ENCODE measurements at regions not wholly inside any gene's neighbourhood (a gene's known extent, or its start where the extent isn't known, plus 50 kb on each side); places are given as distances from the start of the nearest gene placed in this dataset.

DNA sequence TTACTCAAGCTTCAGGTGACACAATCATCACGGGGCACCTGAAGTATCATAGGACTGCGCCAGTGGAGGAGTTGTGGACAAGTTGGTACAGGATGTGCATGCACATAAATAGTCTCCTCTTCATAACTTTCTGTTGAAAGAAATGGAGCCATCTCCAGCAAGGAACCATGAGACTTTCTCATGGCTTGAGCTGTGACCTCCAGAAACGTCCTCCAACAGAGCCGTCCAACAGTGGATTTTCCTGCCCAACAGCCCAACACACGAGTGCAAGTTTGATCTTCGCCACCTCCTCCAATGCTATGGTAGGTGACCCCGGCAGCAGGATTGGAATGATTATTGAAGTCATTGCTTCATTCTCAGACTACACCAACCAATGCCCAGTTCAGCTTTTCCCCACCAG is 105.1 kb upstream of the ZNF507 start:
- Mint-ChIP-seq H3K9me3 (no peaks in the 10 kb centered on the region), H3K27me3 (ENCODE audit: insufficient read depth) (peaks cover 4% of the 10 kb centered on the region), H3K4me3 (no peak overlapping the region), H3K36me3 (ENCODE audit: low read depth) (no peaks in the 10 kb centered on the region), H3K27ac (no peak overlapping the region), H3K4me1 (ENCODE audit: low read depth) (no peaks in the 10 kb centered on the region)
- no peak for DNase-seq
- TF ChIP-seq CTCF (IDR thresholded peaks at IDR 0.05): no peak

DNA sequence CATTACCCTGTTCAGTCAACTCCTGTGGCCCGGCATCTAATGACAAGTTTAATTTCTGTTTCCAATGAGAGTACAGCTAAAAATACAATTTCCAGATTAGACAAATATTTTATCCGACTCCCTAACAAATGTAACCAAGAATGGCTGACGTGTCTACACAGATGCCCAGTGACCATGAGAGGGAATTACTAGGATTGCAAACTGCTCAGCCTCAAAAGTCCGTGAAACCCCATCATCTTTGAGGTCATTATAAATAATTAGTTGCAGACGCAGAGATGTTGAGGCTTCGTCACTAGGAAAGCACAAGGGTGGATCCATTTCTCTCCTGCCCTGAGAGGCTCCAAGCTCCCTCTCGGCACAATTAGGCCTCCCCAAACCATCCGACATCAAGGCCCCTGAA is 104.1 kb upstream of the ZNF507 start:
- Mint-ChIP-seq H3K4me3 (no peak overlapping the region), H3K4me1 (ENCODE audit: low read depth) (no peaks in the 10 kb centered on the region), H3K9me3 (no peaks in the 10 kb centered on the region; the same call in 1 of the 2 replicates), H3K27me3 (ENCODE audit: insufficient read depth) (peaks cover 4% of the 10 kb centered on the region), H3K27ac (no peak overlapping the region), H3K36me3 (ENCODE audit: low read depth) (no peaks in the 10 kb centered on the region)
- no peak for TF ChIP-seq CTCF (IDR thresholded peaks at IDR 0.05)
- DNase-seq: no peak

GRCh38 chr19:32241932-32242710 is 103.3 kb upstream of the ZNF507 start:
- Mint-ChIP-seq H3K27me3 (ENCODE audit: insufficient read depth) (peaks cover 4% of the 10 kb centered on the region), H3K27ac (no peak overlapping the region), H3K9me3 (no peaks in the 10 kb centered on the region; the same call in 1 of the 2 replicates), H3K4me1 (ENCODE audit: low read depth) (no peaks in the 10 kb centered on the region), H3K36me3 (ENCODE audit: low read depth) (no peaks in the 10 kb centered on the region), H3K4me3 (no peak overlapping the region)
- no peak for TF ChIP-seq CTCF (IDR thresholded peaks at IDR 0.05)
- DNase-seq: no peak

DNA sequence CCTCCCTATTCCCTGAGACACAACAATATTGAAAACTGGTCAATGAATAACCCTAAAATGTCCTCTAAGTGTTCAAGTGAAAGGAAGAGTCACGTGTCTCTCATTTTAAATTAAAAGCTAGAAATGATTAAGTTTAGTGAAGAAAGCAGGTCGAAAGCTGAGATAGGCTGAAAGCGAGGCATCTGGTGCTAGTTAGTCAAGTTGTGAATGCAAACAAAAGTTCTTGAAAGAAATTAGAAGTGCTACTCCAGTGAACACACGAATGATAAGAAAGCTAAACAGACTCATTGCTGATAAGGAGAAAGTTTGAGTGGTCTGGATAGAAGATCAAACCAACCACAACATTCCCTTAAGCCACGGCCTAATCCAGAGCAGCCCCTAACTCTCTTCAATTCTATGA is 99.4 kb upstream of the ZNF507 start:
- no peak for TF ChIP-seq CTCF (IDR thresholded peaks at IDR 0.05)
- no peak overlapping the region for H3K4me3 Mint-ChIP-seq
- no peak for DNase-seq
- H3K9me3 Mint-ChIP-seq: no peaks in the 10 kb centered on the region; the same call in 1 of the 2 replicates
- H3K36me3 Mint-ChIP-seq (ENCODE audit: low read depth): no peaks in the 10 kb centered on the region
- no peak overlapping the region for H3K27ac Mint-ChIP-seq
- H3K27me3 Mint-ChIP-seq (ENCODE audit: insufficient read depth): peaks cover 3% of the 10 kb centered on the region
- H3K4me1 Mint-ChIP-seq (ENCODE audit: low read depth): no peaks in the 10 kb centered on the region

- no peak for TF ChIP-seq CTCF (IDR thresholded peaks at IDR 0.05)
Observed at GRCh38 chr19:32251634-32252332, 93.6 kb upstream of the ZNF507 start.

More at GRCh38 chr19:32251634-32252332, 93.6 kb upstream of the ZNF507 start:
- peaks cover 8% of the 10 kb centered on the region for H3K27me3 Mint-ChIP-seq (ENCODE audit: insufficient read depth)
- H3K4me3 Mint-ChIP-seq: no peak overlapping the region
- no peak for DNase-seq
- no peak overlapping the region for H3K27ac Mint-ChIP-seq
- no peaks in the 10 kb centered on the region for H3K36me3 Mint-ChIP-seq (ENCODE audit: low read depth)
- no peaks in the 10 kb centered on the region for H3K4me1 Mint-ChIP-seq (ENCODE audit: low read depth)
- H3K9me3 Mint-ChIP-seq: peaks cover 11% of the 10 kb centered on the region; the same call in 1 of the 2 replicates

Measured in HFFc6 (cell line).